Peyer's patch (tissue), 4 donors: ENCODE measurements at regions not wholly inside any gene's neighbourhood (a gene's known extent, or its start where the extent isn't known, plus 50 kb on each side); places are given as distances from the start of the nearest gene placed in this dataset.

Experiments used
- DNase-seq, 3 donors: peaks; one replicate each; pipeline ENCODE4 v3.0.0-alpha.2; 2017 to 2019
- H3K27ac ChIP-seq, 4 donors: fragments of 200-600 bp; sonication (generic); one replicate each; pipeline ENCODE4 v1.5.1; 2016 to 2019
- H3K27me3 ChIP-seq, 2 donors: fragments of 200-600 bp; sonication (generic); one replicate each; pipeline ENCODE4 v1.5.1; 2019
- H3K36me3 ChIP-seq, 3 donors: fragments of 200-600 bp; sonication (generic); one replicate each; pipeline ENCODE4 v1.5.1; 2016 to 2019
- H3K4me1 ChIP-seq, 4 donors: fragments of 200-600 bp; sonication (generic); one replicate each; pipeline ENCODE4 v1.5.1; 2016 to 2019
- H3K4me3 ChIP-seq, 4 donors: fragments of 200-600 bp; sonication (generic); 1 replicate in 3 of 4; 2 replicates in 1 of 4; pipeline ENCODE4 v1.5.1; 2016 to 2019; ENCODE audit warnings: mild to moderate bottlenecking in 1 of 4
- H3K9me3 ChIP-seq, 4 donors: fragments of 200-600 bp; sonication (generic); one replicate each; pipeline ENCODE4 v1.5.1; 2016 to 2019; ENCODE audit warnings: mild to moderate bottlenecking in 1 of 4
- POLR2A ChIP-seq, 2 donors: fragments of 450-650 bp; IDR thresholded peaks; one replicate each; pipeline ENCODE4 v1.5.1; 2017; ENCODE audit warnings: antibody characterized with exemption in 2 of 2, mild to moderate bottlenecking in 2 of 2, moderate library complexity in 2 of 2
- TF ChIP-seq, protein P1 (sequence below), 6 experiments: fragments of 450-650 bp in 4 of 6; fragments of 200-600 bp in 2 of 6; sonication (generic) in 1 of 6; IDR thresholded peaks; one replicate each; pipeline ENCODE4 v1.5.1; 2017 to 2019; ENCODE audit warnings: antibody characterized with exemption in 6 of 6, mild to moderate bottlenecking in 3 of 6, moderate library complexity in 1 of 6

DNA sequence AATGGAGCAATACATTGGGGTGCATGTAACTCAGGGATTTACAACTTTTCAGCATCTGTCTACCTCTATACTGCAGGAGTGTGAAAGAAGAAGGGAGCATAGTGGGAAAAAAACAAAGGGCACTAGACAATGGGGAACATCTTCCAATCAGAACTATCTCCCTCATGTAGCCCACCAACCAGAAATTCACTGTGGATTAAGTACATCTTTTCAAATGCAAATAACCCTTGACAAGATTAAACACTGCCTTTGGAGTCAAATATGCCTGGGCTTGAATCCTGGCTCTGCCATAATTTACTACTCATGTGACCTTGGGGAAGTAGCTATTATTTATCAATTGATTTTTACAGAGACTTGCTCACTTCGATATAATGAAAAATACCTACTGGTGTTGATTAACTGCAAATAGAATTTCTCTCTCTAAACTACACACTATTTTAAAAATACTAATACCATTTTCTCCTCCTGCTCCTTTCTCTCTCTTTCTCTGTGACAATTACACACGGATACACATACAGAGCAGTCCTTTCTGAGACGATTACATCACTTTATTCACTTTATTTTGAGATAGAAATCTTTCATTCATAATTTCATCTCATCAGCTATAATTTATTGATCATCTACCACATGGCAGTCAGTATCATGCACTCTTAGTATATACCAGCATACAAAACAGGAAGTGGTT is 783.7 kb downstream of the FRK start:
- H3K4me1 ChIP-seq = no peaks in the 10 kb centered on the region
- no peak for DNase-seq
- no peak for TF ChIP-seq POLR2A (IDR thresholded peaks at IDR 0.05)
- TF ChIP-seq, protein P1, sequence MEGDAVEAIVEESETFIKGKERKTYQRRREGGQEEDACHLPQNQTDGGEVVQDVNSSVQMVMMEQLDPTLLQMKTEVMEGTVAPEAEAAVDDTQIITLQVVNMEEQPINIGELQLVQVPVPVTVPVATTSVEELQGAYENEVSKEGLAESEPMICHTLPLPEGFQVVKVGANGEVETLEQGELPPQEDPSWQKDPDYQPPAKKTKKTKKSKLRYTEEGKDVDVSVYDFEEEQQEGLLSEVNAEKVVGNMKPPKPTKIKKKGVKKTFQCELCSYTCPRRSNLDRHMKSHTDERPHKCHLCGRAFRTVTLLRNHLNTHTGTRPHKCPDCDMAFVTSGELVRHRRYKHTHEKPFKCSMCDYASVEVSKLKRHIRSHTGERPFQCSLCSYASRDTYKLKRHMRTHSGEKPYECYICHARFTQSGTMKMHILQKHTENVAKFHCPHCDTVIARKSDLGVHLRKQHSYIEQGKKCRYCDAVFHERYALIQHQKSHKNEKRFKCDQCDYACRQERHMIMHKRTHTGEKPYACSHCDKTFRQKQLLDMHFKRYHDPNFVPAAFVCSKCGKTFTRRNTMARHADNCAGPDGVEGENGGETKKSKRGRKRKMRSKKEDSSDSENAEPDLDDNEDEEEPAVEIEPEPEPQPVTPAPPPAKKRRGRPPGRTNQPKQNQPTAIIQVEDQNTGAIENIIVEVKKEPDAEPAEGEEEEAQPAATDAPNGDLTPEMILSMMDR (IDR thresholded peaks at IDR 0.05) = no peak
- no peaks in the 10 kb centered on the region for H3K27me3 ChIP-seq
- no peaks in the 10 kb centered on the region for H3K36me3 ChIP-seq
- H3K27ac ChIP-seq = no peak overlapping the region
- no peak overlapping the region for H3K4me3 ChIP-seq
- H3K9me3 ChIP-seq = no peaks in the 10 kb centered on the region

DNA sequence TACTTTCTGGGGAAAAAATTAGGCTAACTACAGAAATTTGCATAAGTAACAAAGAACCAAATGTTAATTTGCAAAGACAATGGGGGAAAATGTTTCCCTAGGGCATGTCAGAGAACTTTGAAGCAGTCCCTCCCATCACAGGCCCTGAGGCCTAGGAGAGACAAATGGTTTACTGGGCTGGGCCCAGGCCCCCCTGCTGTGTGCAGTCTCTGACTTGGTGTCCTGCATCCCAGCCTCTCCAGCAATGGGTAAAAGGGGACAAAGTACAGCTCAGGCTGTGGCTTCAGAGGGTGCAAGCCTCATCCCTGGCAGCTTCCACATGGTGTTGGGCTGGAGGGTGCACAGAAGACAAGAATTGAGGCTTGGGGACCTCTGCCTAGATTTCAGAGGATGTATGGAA is 788.4 kb downstream of the FRK start:
- no peak for TF ChIP-seq POLR2A (IDR thresholded peaks at IDR 0.05)
- TF ChIP-seq, protein P1 (IDR thresholded peaks at IDR 0.05) = no peak
- Histone ChIP-seq H3K27ac (no peak overlapping the region), H3K27me3 (no peaks in the 10 kb centered on the region), H3K9me3 (no peaks in the 10 kb centered on the region), H3K4me3 (no peak overlapping the region), H3K36me3 (no peaks in the 10 kb centered on the region), H3K4me1 (no peaks in the 10 kb centered on the region)
- DNase-seq = no peak

DNA sequence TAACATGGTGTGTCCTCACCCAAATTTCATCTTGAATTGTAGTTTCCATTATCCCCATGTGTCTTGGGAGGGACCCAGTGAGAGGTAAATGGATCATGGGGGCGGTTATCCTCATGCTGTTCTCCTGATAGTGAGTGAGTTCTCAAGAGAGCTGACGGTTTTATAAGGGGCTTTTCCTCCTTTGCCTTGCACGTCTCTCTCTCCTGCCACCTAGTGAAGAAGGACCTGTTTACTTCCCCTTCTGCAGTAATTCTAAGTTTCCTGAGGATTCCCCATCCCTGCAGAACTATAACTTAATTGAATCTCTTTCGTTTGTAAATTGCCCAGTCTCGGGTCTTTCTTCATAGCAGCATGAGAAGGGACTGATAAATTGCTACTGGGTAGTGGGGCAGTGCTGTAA is 789.3 kb downstream of the FRK start:
- TF ChIP-seq POLR2A (IDR thresholded peaks at IDR 0.05) = no peak
- TF ChIP-seq, protein P1 (IDR thresholded peaks at IDR 0.05) = no peak
- H3K4me1 ChIP-seq = no peaks in the 10 kb centered on the region
- no peak overlapping the region for H3K27ac ChIP-seq
- H3K4me3 ChIP-seq = no peak overlapping the region
- H3K9me3 ChIP-seq = no peaks in the 10 kb centered on the region
- no peaks in the 10 kb centered on the region for H3K36me3 ChIP-seq
- H3K27me3 ChIP-seq = no peaks in the 10 kb centered on the region
- no peak for DNase-seq

DNA sequence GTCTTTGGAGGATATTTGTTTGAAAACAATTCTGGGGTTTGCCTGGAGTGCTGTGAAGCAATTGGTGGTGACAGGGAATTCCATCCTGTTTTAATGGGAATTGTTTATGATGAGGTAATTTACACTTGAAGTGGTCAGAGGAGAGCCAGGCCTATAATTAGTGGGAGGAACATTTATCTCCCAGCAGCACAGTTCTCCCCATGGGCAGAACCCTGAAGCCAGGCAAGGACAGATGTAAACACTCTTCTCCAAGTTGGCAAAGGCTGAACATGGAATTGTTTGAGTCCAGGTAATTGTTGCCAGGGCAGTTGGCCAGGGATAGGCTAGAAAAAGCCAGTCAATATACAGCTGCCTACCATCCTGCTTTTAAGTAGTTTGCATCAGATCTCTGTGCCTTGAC is 789.7 kb downstream of the FRK start:
- Histone ChIP-seq H3K36me3 (no peaks in the 10 kb centered on the region), H3K27ac (no peak overlapping the region), H3K4me3 (no peak overlapping the region), H3K9me3 (no peaks in the 10 kb centered on the region), H3K4me1 (no peaks in the 10 kb centered on the region), H3K27me3 (no peaks in the 10 kb centered on the region)
- no peak for DNase-seq
- TF ChIP-seq, protein P1 (IDR thresholded peaks at IDR 0.05) = no peak
- TF ChIP-seq POLR2A (IDR thresholded peaks at IDR 0.05) = no peak

DNA sequence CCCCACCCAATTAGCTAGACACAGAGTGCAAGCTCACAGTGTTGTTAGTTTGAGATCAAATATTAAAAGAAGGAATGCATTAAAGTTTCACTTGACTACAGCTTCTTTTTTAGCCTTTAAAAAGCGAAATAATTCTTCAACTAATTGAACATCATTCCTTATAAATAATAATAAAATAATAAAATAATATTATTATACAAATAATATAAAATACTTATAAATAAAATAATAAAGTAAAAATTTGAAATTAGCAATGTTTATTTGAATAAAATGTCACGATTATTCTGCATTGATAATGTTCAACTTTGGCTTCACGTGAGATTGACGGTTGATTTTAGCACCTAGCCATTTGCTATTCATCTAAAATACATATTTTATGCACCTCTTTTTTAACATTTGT is 819.3 kb downstream of the FRK start:
- Histone ChIP-seq H3K27ac (no peak overlapping the region), H3K9me3 (no peaks in the 10 kb centered on the region), H3K36me3 (no peaks in the 10 kb centered on the region), H3K4me3 (no peak overlapping the region), H3K4me1 (no peaks in the 10 kb centered on the region), H3K27me3 (no peaks in the 10 kb centered on the region)
- no peak for DNase-seq
- no peak for TF ChIP-seq POLR2A (IDR thresholded peaks at IDR 0.05)
- TF ChIP-seq, protein P1 (IDR thresholded peaks at IDR 0.05) = no peak

DNA sequence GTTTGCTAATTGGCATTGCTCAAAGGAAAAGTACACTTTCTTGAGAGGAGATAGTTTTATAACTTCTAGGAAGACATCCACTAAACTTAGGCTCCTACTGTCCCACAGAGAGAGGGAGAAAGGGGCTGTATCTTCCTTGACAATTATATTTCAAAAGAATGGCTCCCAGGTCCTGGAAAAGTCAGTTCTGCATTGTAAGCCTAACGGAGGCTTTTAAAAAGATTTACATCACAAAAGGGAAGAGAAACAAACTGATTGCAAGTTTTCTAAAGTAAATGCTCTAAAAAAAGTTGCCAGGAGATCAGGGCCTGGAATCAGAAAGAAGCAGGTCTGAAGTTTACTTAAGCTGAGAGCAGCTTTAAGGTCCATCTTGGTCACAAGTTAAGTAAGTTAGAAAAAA is 839.5 kb downstream of the FRK start:
- no peak for TF ChIP-seq POLR2A (IDR thresholded peaks at IDR 0.05)
- TF ChIP-seq, protein P1 (IDR thresholded peaks at IDR 0.05) = no peak
- H3K9me3 ChIP-seq = no peaks in the 10 kb centered on the region
- H3K36me3 ChIP-seq = no peaks in the 10 kb centered on the region
- no peak for DNase-seq
- no peaks in the 10 kb centered on the region for H3K4me1 ChIP-seq
- H3K27ac ChIP-seq = no peak overlapping the region
- H3K4me3 ChIP-seq = no peak overlapping the region
- no peaks in the 10 kb centered on the region for H3K27me3 ChIP-seq
